Cardiac fibroblast (primary cell): ENCODE measurements at regions not wholly inside any gene's neighbourhood (a gene's known extent, or its start where the extent isn't known, plus 50 kb on each side); places are given as distances from the start of the nearest gene placed in this dataset.

Experiments used
- DNase-seq, 2 donors: peaks; one replicate each; pipeline versions ENCODE4 v3.0.0 to v3.0.0-alpha.2; 2010; ENCODE audit warnings: low read depth in 2 of 2
- H3K4me3 ChIP-seq, 2 donors: replicated peaks in 1 of 2; 1 replicate in 1 of 2; 2 replicates in 1 of 2; pipeline ENCODE4 v1.5.1; 2011; ENCODE audit warnings: low read depth in 2 of 2, low read length in 2 of 2, mild to moderate bottlenecking in 2 of 2, moderate library complexity in 1 of 2
- TF ChIP-seq, protein P1 (sequence below): IDR thresholded peaks from one replicate; pipeline ENCODE4 v1.5.1; 2011; ENCODE audit warnings: low read depth, mild to moderate bottlenecking, low read length, inconsistent platforms

DNA sequence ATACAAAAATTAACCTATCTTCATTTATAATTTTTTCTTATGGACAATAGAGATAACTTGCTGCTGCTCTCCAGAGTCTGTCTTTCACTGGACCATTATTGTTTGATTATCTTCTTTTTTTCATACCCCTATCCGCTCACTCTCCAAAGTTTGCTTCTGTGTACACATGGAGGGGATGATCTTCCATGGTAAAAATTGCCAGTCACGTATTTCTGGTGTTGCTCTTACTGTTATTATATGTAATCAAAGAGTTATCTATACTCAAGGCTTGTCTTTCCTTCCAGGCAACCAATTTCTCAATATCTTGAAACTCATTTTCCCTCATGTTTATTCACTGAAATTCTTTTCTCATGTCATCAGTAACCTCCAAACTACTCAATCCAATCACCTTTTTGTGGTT is 817.8 kb upstream of the NECTIN3 start:
- TF ChIP-seq, protein P1, sequence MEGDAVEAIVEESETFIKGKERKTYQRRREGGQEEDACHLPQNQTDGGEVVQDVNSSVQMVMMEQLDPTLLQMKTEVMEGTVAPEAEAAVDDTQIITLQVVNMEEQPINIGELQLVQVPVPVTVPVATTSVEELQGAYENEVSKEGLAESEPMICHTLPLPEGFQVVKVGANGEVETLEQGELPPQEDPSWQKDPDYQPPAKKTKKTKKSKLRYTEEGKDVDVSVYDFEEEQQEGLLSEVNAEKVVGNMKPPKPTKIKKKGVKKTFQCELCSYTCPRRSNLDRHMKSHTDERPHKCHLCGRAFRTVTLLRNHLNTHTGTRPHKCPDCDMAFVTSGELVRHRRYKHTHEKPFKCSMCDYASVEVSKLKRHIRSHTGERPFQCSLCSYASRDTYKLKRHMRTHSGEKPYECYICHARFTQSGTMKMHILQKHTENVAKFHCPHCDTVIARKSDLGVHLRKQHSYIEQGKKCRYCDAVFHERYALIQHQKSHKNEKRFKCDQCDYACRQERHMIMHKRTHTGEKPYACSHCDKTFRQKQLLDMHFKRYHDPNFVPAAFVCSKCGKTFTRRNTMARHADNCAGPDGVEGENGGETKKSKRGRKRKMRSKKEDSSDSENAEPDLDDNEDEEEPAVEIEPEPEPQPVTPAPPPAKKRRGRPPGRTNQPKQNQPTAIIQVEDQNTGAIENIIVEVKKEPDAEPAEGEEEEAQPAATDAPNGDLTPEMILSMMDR = no peak
- no peak for DNase-seq
- H3K4me3 ChIP-seq = no peak overlapping the region

DNA sequence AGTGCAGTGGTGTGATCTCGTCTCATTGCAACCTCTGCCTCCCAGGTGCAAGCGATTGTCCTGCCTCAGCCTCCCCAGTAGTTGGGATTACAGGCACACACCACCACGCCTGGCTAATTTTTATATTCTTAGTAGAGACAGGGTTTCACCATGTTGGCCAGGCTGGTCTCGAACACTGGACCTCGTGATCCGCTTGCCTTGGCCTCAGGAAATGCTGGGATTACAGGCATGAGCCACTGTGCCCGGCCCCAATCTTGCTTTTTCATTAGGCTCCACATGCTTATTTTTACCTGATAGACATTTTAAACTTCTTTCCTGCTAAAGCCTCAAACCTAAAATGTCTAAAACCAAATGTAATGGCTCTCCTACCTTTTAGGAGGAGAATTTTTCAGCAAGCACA is 817.0 kb upstream of the NECTIN3 start:
- no peak overlapping the region for H3K4me3 ChIP-seq
- no peak for DNase-seq
- TF ChIP-seq, protein P1 = no peak

DNA sequence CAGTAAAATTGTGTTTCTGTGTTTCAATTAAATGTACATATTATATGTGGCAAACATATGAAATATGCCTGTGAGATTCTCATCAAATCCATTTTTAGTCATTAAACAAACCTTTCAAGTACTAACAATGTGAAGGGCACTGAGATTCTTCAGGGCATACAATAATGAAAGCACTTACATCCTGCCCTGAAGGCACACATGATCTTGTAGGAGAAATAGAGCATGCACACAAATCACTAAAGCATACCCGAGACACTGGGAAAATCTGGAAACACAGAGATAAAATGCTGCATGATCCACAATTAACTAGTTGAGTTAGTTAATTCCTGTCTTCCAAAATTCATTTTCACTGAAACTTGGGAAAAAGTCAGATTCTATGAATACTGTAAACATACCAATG is 810.5 kb upstream of the NECTIN3 start:
- TF ChIP-seq, protein P1 = no peak
- H3K4me3 ChIP-seq = no peak overlapping the region
- DNase-seq = no peak

DNA sequence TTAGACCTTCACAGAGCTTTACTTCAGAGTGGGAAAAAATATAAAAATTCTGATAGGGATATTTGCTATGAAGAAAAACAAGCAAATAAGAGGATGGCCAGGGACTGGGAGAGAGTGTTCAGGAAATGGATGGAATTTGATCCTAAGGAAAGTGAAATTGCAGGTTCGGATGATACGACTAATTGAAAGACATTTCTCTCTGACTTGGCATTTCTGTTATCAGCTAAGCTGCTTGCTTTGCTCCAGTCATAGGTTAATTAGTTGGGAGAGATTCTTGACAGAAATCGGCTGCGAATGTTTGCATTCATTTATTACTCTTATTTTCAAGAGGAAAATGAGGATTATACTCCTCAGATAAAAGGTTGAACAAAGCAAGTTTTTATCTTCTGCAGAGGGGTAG is 808.7 kb upstream of the NECTIN3 start:
- TF ChIP-seq, protein P1 = no peak
- no peak overlapping the region for H3K4me3 ChIP-seq
- DNase-seq = no peak

DNA sequence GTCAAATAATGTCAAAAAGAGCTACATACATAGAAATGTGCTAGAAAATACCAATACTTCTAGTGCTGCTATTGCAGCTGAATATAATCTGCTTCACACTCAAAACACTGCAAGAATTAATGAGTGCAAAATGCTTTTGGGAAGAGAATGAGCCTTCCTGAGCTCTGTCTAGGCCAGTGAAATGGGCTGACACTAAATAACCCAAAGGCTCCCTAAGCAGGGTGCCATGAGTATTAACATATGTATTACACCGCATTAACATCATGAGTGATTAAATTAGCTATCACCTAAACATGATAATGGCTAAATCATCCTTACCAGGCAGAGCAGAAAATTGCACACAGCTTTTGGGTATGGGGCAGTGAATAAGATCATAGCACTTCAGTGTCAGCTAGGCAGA is 806.3 kb upstream of the NECTIN3 start:
- no peak for DNase-seq
- H3K4me3 ChIP-seq = no peak overlapping the region
- TF ChIP-seq, protein P1 = no peak

DNA sequence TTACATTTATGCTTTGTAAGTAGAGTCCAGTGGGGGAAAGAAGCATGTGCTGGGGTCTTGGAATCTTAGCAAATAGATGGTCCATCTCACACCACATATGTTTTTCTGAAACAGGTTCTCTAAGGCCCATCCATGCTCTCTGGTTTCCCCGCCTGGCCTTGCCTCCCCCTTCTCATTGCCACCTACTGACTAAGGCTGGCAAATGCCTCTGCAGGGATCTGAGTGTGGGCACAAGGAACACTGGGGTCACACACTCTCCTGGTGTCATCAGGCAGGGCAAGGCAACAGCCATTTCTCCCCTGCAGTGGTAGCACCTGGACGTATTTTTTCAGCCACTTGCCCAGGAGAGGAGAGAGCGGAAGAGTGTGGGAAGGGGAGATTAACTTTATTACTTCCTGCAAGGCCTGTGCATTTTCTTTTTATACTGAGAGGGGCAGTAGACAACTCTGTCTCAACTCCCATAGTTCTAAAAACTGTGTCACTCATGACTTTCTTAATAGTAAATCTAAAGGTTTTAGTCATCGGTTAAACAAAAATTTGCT is 804.2 kb upstream of the NECTIN3 start:
- no peak for DNase-seq
- no peak overlapping the region for H3K4me3 ChIP-seq
- TF ChIP-seq, protein P1 = no peak

DNA sequence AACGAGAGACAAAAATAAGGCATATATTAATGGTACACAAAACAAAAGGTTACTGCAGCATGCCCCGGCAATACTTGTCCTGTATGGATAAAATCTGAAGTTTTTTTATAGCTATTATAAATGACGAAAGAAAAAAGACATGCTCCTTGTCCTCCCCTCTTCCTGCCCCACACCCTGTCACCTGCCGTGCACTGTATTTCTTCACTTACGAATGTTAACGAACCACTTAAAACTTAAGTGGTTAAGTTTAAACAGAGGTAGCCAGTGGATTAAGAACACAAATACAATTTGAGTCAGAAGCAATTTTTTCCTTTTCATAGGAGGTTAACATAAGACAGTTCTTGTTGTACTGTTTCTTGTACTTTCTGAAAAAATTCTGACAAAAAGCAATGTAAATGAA is 799.1 kb upstream of the NECTIN3 start:
- TF ChIP-seq, protein P1 = no peak
- H3K4me3 ChIP-seq = no peak overlapping the region
- DNase-seq = no peak
